BE2C (cell line): ENCODE measurements at regions not wholly inside any gene's neighbourhood (a gene's known extent, or its start where the extent isn't known, plus 50 kb on each side); places are given as distances from the start of the nearest gene placed in this dataset.
"Not testable (repeated sequence)": the region's sequence is repeated elsewhere in the genome, so short reads cannot be mapped to it uniquely, and the experiment has no call there.

Source experiments
- DNase-seq: peaks from one replicate; pipeline ENCODE4 v3.0.0-alpha.2; 2020
- H3K27me3 ChIP-seq: fragments of 250-450 bp; sonication (Bioruptor Pico); 2 replicates; pipeline ENCODE4 v1.5.1; 2020; ENCODE audit warnings: mild to moderate bottlenecking
- H3K36me3 ChIP-seq: fragments of 250-450 bp; sonication (Bioruptor Pico); 2 replicates; pipeline ENCODE4 v1.5.1; 2020; ENCODE audit warnings: mild to moderate bottlenecking
- H3K4me1 ChIP-seq: fragments of 250-450 bp; sonication (Bioruptor Pico); 2 replicates; pipeline ENCODE4 v1.5.1; 2020
- H3K4me3 ChIP-seq: 2 replicates; pipeline ENCODE4 v1.5.1; 2011; ENCODE audit warnings: low read depth, low read length
- H3K9me3 ChIP-seq: fragments of 250-450 bp; sonication (Bioruptor Pico); 2 replicates; pipeline ENCODE4 v1.5.1; 2020
- CTCF ChIP-seq: IDR thresholded peaks from 2 replicates; pipeline ENCODE4 v1.5.1; 2012; ENCODE audit warnings: mild to moderate bottlenecking, low read depth, low read length

DNA sequence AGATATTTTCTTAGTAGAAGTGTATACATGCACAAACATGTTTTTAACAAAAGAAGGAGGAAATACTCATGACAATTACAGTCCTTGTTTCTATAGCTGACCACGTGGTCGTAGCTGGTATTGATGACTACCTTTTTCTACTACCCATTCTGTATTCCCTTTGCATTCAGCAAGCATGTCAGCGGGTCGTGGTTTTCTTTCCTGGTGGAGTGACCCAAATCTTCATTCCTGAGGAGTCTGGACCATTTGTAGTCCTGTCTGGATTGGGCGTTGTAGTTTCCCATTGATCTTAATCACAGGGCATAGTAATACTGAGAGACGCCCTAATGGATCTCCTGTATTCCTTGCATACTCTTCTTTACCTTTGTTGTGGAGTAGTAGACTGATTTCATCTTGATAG lies 472.1 kb upstream of the RGS6 start:
- no peak overlapping the region for H3K4me3 ChIP-seq
- no peaks in the 10 kb centered on the region for H3K27me3 ChIP-seq
- no peaks in the 10 kb centered on the region for H3K36me3 ChIP-seq
- no peak for DNase-seq
- H3K4me1 ChIP-seq, result no peaks in the 10 kb centered on the region
- no peak for TF ChIP-seq CTCF
- no peaks in the 10 kb centered on the region; the same call in 1 of the 2 replicates for H3K9me3 ChIP-seq

DNA sequence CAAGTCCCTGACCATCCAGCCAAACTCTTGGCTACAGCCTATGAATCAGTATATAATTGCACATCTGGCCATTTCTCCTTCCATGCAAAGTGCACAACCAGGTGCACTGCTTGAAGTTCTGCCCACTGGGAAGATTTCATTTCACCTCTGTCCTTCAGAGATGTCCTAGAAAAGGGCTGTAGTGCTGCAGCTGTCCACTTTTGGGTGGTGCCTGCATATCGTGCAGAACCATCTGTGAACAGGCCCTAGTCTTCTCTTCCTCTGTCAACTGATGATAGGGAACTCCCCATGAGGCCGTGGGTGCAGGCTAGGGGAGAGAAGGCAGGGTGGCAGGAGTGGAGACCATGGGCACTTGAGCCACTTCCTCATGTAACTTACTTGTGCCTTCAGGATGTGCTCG lies 470.6 kb upstream of the RGS6 start:
- not testable (repeated sequence) for H3K4me3 ChIP-seq, H3K27me3 ChIP-seq, DNase-seq, H3K4me1 ChIP-seq, H3K9me3 ChIP-seq, H3K36me3 ChIP-seq

- no peak for TF ChIP-seq CTCF
- Histone ChIP-seq H3K27me3 (no peaks in the 10 kb centered on the region), H3K36me3 (no peaks in the 10 kb centered on the region), H3K9me3 (no peaks in the 10 kb centered on the region; the same call in 1 of the 2 replicates), H3K4me3 (no peak overlapping the region), H3K4me1 (peaks cover 8% of the 10 kb centered on the region; the same call in 1 of the 2 replicates)
- no peak for DNase-seq
Measured at GRCh38 chr14:71463807-71464206, 468.4 kb upstream of the RGS6 start.

DNA sequence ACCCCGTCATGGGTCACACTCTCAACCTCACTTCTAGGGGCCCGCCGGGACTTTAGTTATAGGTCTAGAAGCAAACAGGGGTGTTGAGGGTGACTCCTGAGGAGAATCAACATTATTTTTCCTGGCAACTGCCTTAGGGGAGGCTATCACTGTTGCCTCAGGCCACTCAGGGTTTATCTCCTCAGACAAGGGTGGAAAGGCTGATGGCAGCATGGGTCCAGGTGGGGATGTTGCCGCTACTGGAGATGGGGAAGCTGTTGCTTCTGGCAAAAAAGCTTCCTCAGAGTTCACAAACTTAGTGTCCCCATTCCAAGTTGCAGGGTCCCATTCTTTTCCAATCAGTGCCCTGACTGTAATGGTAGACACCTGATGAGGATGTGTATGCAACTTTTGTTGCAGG lies 467.4 kb upstream of the RGS6 start:
- no peak for DNase-seq
- peaks cover 8% of the 10 kb centered on the region; the same call in 1 of the 2 replicates for H3K4me1 ChIP-seq
- H3K4me3 ChIP-seq, result no peak overlapping the region
- no peak for TF ChIP-seq CTCF
- H3K27me3 ChIP-seq, result no peaks in the 10 kb centered on the region
- H3K36me3 ChIP-seq, result no peaks in the 10 kb centered on the region
- no peaks in the 10 kb centered on the region; the same call in 1 of the 2 replicates for H3K9me3 ChIP-seq

- H3K9me3 ChIP-seq, result no peaks in the 10 kb centered on the region; the same call in 1 of the 2 replicates
- no peaks in the 10 kb centered on the region for H3K36me3 ChIP-seq
- no peaks in the 10 kb centered on the region for H3K27me3 ChIP-seq
- no peak for DNase-seq
- peaks cover 8% of the 10 kb centered on the region; the same call in 1 of the 2 replicates for H3K4me1 ChIP-seq
- no peak for TF ChIP-seq CTCF
- H3K4me3 ChIP-seq, result no peak overlapping the region
Measured at GRCh38 chr14:71465316-71465715, 466.9 kb upstream of the RGS6 start.

- TF ChIP-seq CTCF, result no peak
- DNase-seq, result no peak
- H3K27me3 ChIP-seq, result no peaks in the 10 kb centered on the region
- H3K9me3 ChIP-seq, result no peaks in the 10 kb centered on the region; the same call in 1 of the 2 replicates
- H3K4me1 ChIP-seq, result peaks cover 8% of the 10 kb centered on the region; the same call in 1 of the 2 replicates
- no peak overlapping the region for H3K4me3 ChIP-seq
- no peaks in the 10 kb centered on the region for H3K36me3 ChIP-seq
Measured at GRCh38 chr14:71466251-71466650, 466.0 kb upstream of the RGS6 start.

DNA sequence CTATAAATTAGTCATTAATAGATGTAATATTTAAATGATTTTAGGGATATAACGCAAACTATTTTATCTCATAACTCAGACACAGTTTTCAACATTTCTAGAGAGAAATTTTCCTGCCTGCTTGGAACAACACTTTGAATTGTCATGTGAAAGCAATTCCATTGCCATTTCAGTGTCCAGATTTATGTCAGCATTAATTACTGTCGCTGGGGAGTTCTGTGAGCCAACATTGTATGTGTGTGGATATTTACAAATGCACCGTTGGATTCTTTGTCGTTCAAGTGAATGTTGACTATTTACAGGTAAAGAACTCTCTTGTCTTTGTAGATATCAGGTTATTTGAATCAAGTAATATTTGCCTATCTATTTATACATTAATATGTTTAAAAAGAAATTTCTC lies 465.3 kb upstream of the RGS6 start:
- Histone ChIP-seq H3K4me3 (no peak overlapping the region), H3K9me3 (no peaks in the 10 kb centered on the region; the same call in 1 of the 2 replicates), H3K27me3 (no peaks in the 10 kb centered on the region), H3K36me3 (no peaks in the 10 kb centered on the region), H3K4me1 (peaks cover 12% of the 10 kb centered on the region; the same call in 1 of the 2 replicates)
- no peak for DNase-seq
- TF ChIP-seq CTCF, result no peak
